Trophoblast cell (in vitro differentiated cells and primary cell): ENCODE measurements at regions not wholly inside any gene's neighbourhood (a gene's known extent, or its start where the extent isn't known, plus 50 kb on each side); places are given as distances from the start of the nearest gene placed in this dataset.
"Not testable (repeated sequence)": the region's sequence is repeated elsewhere in the genome, so short reads cannot be mapped to it uniquely, and the experiment has no call there.

Source experiments
- DNase-seq, 2 donors: peaks; one replicate each; pipeline ENCODE4 v3.0.0-alpha.2; 2016
- H2AFZ ChIP-seq: 2 replicates; pipeline ENCODE4 v1.6.1; 2013; ENCODE audit warnings: low read length, moderate library complexity, mild to moderate bottlenecking; ENCODE audit not compliant: insufficient read depth, poor library complexity
- H2AK5ac ChIP-seq: 2 replicates; pipeline ENCODE4 v1.6.1; 2013; ENCODE audit warnings: mild to moderate bottlenecking, low read length
- H2BK120ac ChIP-seq: 2 replicates; pipeline ENCODE4 v1.6.1; 2013; ENCODE audit warnings: low read length, mild to moderate bottlenecking, moderate library complexity; ENCODE audit not compliant: insufficient read depth, poor library complexity
- H2BK12ac ChIP-seq: 2 replicates; pipeline ENCODE4 v1.6.1; 2013; ENCODE audit warnings: mild to moderate bottlenecking, low read length, moderate library complexity
- H2BK5ac ChIP-seq: 2 replicates; pipeline ENCODE4 v1.6.1; 2013; ENCODE audit warnings: low read length, low read depth, moderate library complexity, mild to moderate bottlenecking; ENCODE audit not compliant: poor library complexity
- H3K14ac ChIP-seq: 2 replicates; pipeline ENCODE4 v1.6.1; 2013; ENCODE audit warnings: mild to moderate bottlenecking, low read length
- H3K18ac ChIP-seq: 2 replicates; pipeline ENCODE4 v1.6.1; 2013; ENCODE audit warnings: mild to moderate bottlenecking, low read length
- H3K23ac ChIP-seq: 2 replicates; pipeline ENCODE4 v1.6.1; 2013; ENCODE audit warnings: low read length
- H3K27ac ChIP-seq: 2 replicates; pipeline ENCODE4 v1.5.1; 2013; ENCODE audit warnings: low read depth, mild to moderate bottlenecking, inconsistent platforms, low read length, moderate library complexity
- H3K27me3 ChIP-seq: 2 replicates; pipeline ENCODE4 v1.6.1; 2013; ENCODE audit warnings: inconsistent platforms, mild to moderate bottlenecking, low read length, moderate library complexity; ENCODE audit not compliant: insufficient read depth
- H3K36me3 ChIP-seq, 2 experiments: 1 replicate in 1 of 2; 2 replicates in 1 of 2; pipeline ENCODE4 v1.6.1; 2013; ENCODE audit warnings: low read length in 2 of 2, mild to moderate bottlenecking in 2 of 2, moderate library complexity in 1 of 2; ENCODE audit not compliant: insufficient read depth in 2 of 2, control insufficient read depth in 1 of 2
- H3K4ac ChIP-seq: 2 replicates; pipeline ENCODE4 v1.6.1; 2013; ENCODE audit warnings: low read depth, mild to moderate bottlenecking, low read length, moderate library complexity
- H3K4me1 ChIP-seq, 2 experiments: 1 replicate in 1 of 2; 2 replicates in 1 of 2; pipeline ENCODE4 v1.6.1; 2013; ENCODE audit warnings: low read length in 2 of 2, mild to moderate bottlenecking in 2 of 2, moderate library complexity in 1 of 2; ENCODE audit not compliant: insufficient read depth in 2 of 2, control insufficient read depth in 1 of 2
- H3K4me2 ChIP-seq: 2 replicates; pipeline ENCODE4 v1.6.1; 2013; ENCODE audit warnings: inconsistent platforms, mild to moderate bottlenecking, low read length, moderate library complexity
- H3K4me3 ChIP-seq: 2 replicates; pipeline ENCODE4 v1.5.1; 2013; ENCODE audit warnings: mild to moderate bottlenecking, low read depth, low read length, inconsistent platforms
- H3K79me1 ChIP-seq: one replicate; pipeline ENCODE4 v1.6.1; 2013; ENCODE audit warnings: low read length
- H3K79me2 ChIP-seq: 2 replicates; pipeline ENCODE4 v1.6.1; 2013; ENCODE audit warnings: low read length, mild to moderate bottlenecking; ENCODE audit not compliant: control insufficient read depth, insufficient read depth, poor library complexity
- H3K9ac ChIP-seq: 2 replicates; pipeline ENCODE4 v1.6.1; 2013; ENCODE audit warnings: mild to moderate bottlenecking, low read length
- H3K9me3 ChIP-seq: 2 replicates; pipeline ENCODE4 v1.6.1; 2013; ENCODE audit warnings: low read depth, mild to moderate bottlenecking, control low read depth, inconsistent platforms, low read length; ENCODE audit not compliant: insufficient read depth
- H4K12ac ChIP-seq: 2 replicates; pipeline ENCODE4 v1.6.1; 2013; ENCODE audit warnings: low read depth, mild to moderate bottlenecking, low read length, moderate library complexity
- H4K8ac ChIP-seq: 2 replicates; pipeline ENCODE4 v1.6.1; 2013; ENCODE audit warnings: low read depth, mild to moderate bottlenecking, low read length, moderate library complexity
- H4K91ac ChIP-seq: one replicate; pipeline ENCODE4 v1.6.1; 2013; ENCODE audit warnings: low read depth, mild to moderate bottlenecking, low read length, moderate library complexity
- WGBS: extraction: QIAGEN DNeasy Blood & Tissue Kit; methylation state at CpG from one replicate; pipeline ENCODE4 v1.1.7; 2013; ENCODE audit warnings: missing lambda C conversion rate; ENCODE audit not compliant: insufficient read length, insufficient coverage; ENCODE audit errors: extremely low coverage; 5-methylcytosine and 5-hydroxymethylcytosine counted together

- Histone ChIP-seq H3K27me3 (no peaks in the 10 kb centered on the region), H3K4me1 (peaks cover 4 to 7% of the 10 kb centered on the region in 2 experiments), H4K12ac (no peak overlapping the region), H2AK5ac (no peak overlapping the region), H2AFZ (no peak overlapping the region), H3K18ac (no peak overlapping the region), H2BK120ac (no peak overlapping the region), H2BK12ac (no peak overlapping the region), H4K8ac (no peak overlapping the region), H3K23ac (no peak overlapping the region), H3K4me2 (no peak overlapping the region), H3K4me3 (no peak overlapping the region), H2BK5ac (no peak overlapping the region), H3K4ac (no peak overlapping the region), H3K79me1 (peaks cover 2% of the 10 kb centered on the region), H3K14ac (no peak overlapping the region), H4K91ac (no peak overlapping the region), H3K9ac (no peak overlapping the region), H3K9me3 (no peaks in the 10 kb centered on the region), H3K27ac (no peak overlapping the region), H3K79me2 (no peaks in the 10 kb centered on the region), H3K36me3 (no peaks in the 10 kb centered on the region)
- no CpG with 5 or more reads among the region's 3 CpGs for WGBS
- no peak for DNase-seq
These were observed 68.8 kb upstream of the ABHD2 start for GRCh38 chr15:89019436-89019835.

GRCh38 chr15:89021224-89021623 lies 67.0 kb upstream of the ABHD2 start:
- H3K27ac ChIP-seq = no peak overlapping the region
- peaks cover 2% of the 10 kb centered on the region for H3K79me1 ChIP-seq
- H3K18ac ChIP-seq = no peak overlapping the region
- H3K4ac ChIP-seq = no peak overlapping the region
- H3K36me3 ChIP-seq = no peaks in the 10 kb centered on the region
- H2BK120ac ChIP-seq = no peak overlapping the region
- no peak for DNase-seq
- H3K79me2 ChIP-seq = no peaks in the 10 kb centered on the region
- H3K23ac ChIP-seq = no peak overlapping the region
- no peak overlapping the region for H4K8ac ChIP-seq
- no peak overlapping the region for H3K4me3 ChIP-seq
- no peak overlapping the region for H2AK5ac ChIP-seq
- no peaks in the 10 kb centered on the region for H3K27me3 ChIP-seq
- no peak overlapping the region for H3K9ac ChIP-seq
- no peak overlapping the region for H2AFZ ChIP-seq
- H4K91ac ChIP-seq = no peak overlapping the region
- no peak overlapping the region for H2BK5ac ChIP-seq
- no peak overlapping the region for H3K4me2 ChIP-seq
- H3K9me3 ChIP-seq = peaks cover 3% of the 10 kb centered on the region
- H2BK12ac ChIP-seq = no peak overlapping the region
- peaks cover 4 to 7% of the 10 kb centered on the region in 2 experiments for H3K4me1 ChIP-seq
- H4K12ac ChIP-seq = no peak overlapping the region
- no peak overlapping the region for H3K14ac ChIP-seq
- WGBS = no CpG with 5 or more reads among the region's 2 CpGs

- H3K36me3 ChIP-seq, H4K8ac ChIP-seq, H3K18ac ChIP-seq, H3K27ac ChIP-seq, H2AFZ ChIP-seq, DNase-seq, H3K4ac ChIP-seq, H3K79me1 ChIP-seq, H3K23ac ChIP-seq, H4K91ac ChIP-seq, H3K4me1 ChIP-seq, H3K4me3 ChIP-seq, H3K9ac ChIP-seq, H2BK120ac ChIP-seq, H3K14ac ChIP-seq, H2BK5ac ChIP-seq, H2BK12ac ChIP-seq, H3K4me2 ChIP-seq, H4K12ac ChIP-seq, H3K27me3 ChIP-seq, H3K79me2 ChIP-seq, H2AK5ac ChIP-seq, H3K9me3 ChIP-seq: not testable (repeated sequence)
- no CpG with 5 or more reads among the region's 8 CpGs for WGBS
These were observed 66.4 kb upstream of the ABHD2 start for GRCh38 chr15:89021886-89022285.

- no peak overlapping the region for H4K8ac ChIP-seq
- H3K4me2 ChIP-seq = no peak overlapping the region
- no peak overlapping the region for H2AK5ac ChIP-seq
- no peak overlapping the region for H2BK12ac ChIP-seq
- no CpG with 5 or more reads among the region's 8 CpGs for WGBS
- no peak overlapping the region for H3K9ac ChIP-seq
- H3K4me3 ChIP-seq = no peak overlapping the region
- no peak overlapping the region for H4K91ac ChIP-seq
- H3K9me3 ChIP-seq = peaks cover 3% of the 10 kb centered on the region
- H4K12ac ChIP-seq = no peak overlapping the region
- no peak overlapping the region for H3K23ac ChIP-seq
- no peaks in the 10 kb centered on the region for H3K79me2 ChIP-seq
- H2BK120ac ChIP-seq = no peak overlapping the region
- H3K36me3 ChIP-seq = no peaks in the 10 kb centered on the region
- no peaks in the 10 kb centered on the region for H3K79me1 ChIP-seq
- H2BK5ac ChIP-seq = no peak overlapping the region
- H3K4me1 ChIP-seq = no peaks in the 10 kb centered on the region
- DNase-seq = no peak
- H3K14ac ChIP-seq = no peak overlapping the region
- no peak overlapping the region for H2AFZ ChIP-seq
- H3K27ac ChIP-seq = no peak overlapping the region
- H3K18ac ChIP-seq = no peak overlapping the region
- no peak overlapping the region for H3K4ac ChIP-seq
- H3K27me3 ChIP-seq = no peaks in the 10 kb centered on the region
These were observed 64.8 kb upstream of the ABHD2 start for GRCh38 chr15:89023311-89023961.
